ENCODE measurements at regions not wholly inside any gene's neighbourhood (a gene's known extent, or its start where the extent isn't known, plus 50 kb on each side); places are given as distances from the start of the nearest gene placed in this dataset.

DNA sequence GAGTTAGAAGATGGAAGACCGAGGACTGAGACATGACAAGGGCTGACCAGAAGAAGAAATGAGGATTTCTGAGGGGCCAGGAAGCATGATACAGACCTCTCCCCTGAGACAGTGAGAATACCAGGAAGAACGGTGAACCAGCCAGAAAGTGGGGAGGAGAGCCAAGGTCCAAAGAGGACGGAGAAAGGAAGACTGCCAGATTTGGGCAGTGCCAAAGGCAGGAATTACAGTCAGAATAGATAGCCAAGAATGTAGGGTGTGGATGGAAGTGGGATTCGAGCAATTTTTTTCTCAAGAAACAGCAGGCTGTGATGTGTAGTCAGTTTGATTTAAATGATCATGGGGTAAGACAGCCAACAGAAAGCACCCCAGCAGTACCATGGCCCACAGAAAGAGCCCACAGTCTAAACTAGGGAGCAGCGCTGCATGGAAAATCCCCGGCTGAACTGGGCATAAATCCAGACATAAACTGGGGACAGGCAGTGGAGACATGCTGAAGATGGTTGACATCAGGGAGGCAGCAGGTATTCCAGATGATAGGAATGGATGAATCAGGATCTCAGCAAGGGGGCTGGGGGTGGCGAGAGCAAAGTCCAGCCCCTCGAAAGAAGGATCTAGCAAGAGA lies 67.3 kb upstream of the BARX2 start:
- no peaks in the 10 kb centered on the region for H3K9me3 Mint-ChIP-seq
- no peaks in the 10 kb centered on the region for H3K36me3 Mint-ChIP-seq
- peaks cover 12 to 20% of the 10 kb centered on the region in 2 donors for H3K27me3 Mint-ChIP-seq
- ATAC-seq: no peak
- no peak overlapping the region for H3K4me3 Mint-ChIP-seq
- no peak for DNase-seq (ENCODE audit: low spot score)
- H3K27ac Mint-ChIP-seq: no peak overlapping the region
- H3K4me1 Mint-ChIP-seq (ENCODE audit: low read depth in 2 of 2): no peaks in the 10 kb centered on the region

DNA sequence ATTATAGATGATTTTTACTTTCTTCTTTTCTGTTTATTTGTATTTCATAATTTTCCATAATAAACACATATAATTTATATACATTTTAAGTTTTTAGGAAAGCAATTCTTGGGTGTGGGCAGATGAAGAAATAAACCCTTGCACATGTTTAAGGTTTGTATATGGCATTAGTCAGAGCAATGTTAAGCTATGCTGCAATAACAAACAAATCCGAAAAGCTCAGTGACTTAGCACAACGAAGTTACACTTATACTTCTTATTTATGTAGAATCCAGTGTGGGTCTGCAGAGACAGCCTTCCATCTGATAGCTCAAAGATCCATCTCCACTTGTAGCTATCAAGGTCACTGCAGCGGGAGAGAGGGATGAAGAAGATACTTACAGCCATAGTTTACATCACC lies 68.5 kb upstream of the BARX2 start:
- no peak for ATAC-seq
- no peak overlapping the region for H3K4me3 Mint-ChIP-seq
- no peaks in the 10 kb centered on the region for H3K4me1 Mint-ChIP-seq (ENCODE audit: low read depth in 2 of 2)
- DNase-seq (ENCODE audit: low spot score): no peak
- H3K36me3 Mint-ChIP-seq: no peaks in the 10 kb centered on the region
- peaks cover 12 to 20% of the 10 kb centered on the region in 2 donors for H3K27me3 Mint-ChIP-seq
- H3K9me3 Mint-ChIP-seq: no peaks in the 10 kb centered on the region
- no peak overlapping the region for H3K27ac Mint-ChIP-seq

DNA sequence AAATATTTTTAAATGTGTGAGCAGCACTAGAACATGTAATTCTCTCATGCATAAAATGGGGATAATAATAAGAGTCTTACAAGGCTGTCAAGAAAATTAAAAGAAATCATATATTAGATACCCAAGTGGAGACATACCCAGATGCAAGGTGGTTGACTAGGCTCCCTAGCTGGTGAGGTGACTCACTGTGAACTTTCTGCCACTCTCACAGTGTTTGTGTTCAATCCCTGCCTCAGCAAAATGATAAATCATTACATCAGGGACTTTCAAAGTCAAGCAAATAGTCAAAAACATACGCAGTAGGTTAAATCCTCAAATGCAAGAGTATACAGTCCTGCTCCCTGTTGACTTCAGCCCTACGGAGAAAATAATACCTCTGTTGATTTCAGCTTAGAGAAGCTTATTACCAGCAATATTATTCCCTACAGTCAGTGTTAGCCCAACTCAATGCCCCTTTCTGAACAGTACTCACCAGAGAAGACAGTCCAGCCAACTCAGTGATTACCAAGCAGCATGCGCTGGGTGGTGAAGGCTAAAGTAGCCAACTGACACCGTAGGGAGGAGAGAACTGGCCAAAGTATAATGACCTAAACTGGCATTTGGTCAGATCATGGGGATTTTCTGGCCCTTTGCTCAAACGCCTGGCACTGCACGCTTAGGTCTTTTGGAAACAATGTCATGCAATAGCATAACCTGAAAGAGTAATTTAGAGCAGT lies 73.1 kb upstream of the BARX2 start:
- no peak overlapping the region for H3K27ac Mint-ChIP-seq
- peaks cover 28 to 32% of the 10 kb centered on the region in 2 donors for H3K27me3 Mint-ChIP-seq
- no peaks in the 10 kb centered on the region for H3K4me1 Mint-ChIP-seq (ENCODE audit: low read depth in 2 of 2)
- no peak overlapping the region for H3K4me3 Mint-ChIP-seq
- ATAC-seq (no peak), DNase-seq (ENCODE audit: low spot score) (no peak)
- H3K9me3 Mint-ChIP-seq: no peaks in the 10 kb centered on the region
- no peaks in the 10 kb centered on the region for H3K36me3 Mint-ChIP-seq

DNA sequence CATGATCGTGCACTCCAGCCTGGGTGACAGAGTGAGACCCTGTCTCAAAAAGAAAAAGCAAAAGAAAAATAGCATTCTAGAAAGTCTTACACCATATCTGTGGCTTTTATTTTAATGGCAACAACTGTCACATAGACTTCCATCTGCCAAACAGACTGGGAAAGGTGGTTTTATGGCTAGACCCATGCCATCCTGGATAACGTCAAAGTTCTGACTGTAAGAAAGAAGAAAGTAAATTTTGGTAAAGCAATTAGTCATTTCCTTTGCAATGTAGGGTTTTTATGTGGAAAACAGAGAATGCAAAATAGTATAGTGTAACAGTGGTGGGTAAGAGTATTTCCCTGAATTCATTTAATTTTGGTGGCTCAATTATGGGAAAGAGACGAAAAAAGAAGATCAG lies 75.5 kb upstream of the BARX2 start:
- ATAC-seq: no peak
- Mint-ChIP-seq H3K27ac (no peak overlapping the region), H3K4me1 (ENCODE audit: low read depth in 2 of 2) (no peaks in the 10 kb centered on the region), H3K9me3 (no peaks in the 10 kb centered on the region), H3K27me3 (peaks cover 37 to 42% of the 10 kb centered on the region in 2 donors), H3K36me3 (no peaks in the 10 kb centered on the region), H3K4me3 (no peak overlapping the region)
- DNase-seq (ENCODE audit: low spot score): no peak

DNA sequence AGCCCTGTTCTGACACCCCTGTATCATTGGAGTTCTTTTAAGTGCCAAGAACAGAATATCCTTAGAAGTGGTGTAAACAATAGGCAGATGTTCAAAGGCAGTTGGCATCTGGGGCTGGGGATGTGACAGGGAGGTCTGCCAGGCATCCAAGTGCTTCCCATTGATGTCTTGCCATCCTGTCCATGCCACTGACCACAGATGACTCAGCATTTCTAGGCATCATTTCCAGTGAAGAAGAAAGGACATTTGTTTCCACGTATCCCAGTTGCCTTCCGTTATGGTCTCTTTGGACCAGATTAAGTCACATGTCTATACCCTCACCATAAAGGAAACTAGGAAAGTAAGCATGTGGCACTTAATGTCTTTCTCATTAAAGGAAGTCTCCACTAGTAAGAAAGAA lies 76.7 kb upstream of the BARX2 start:
- no peaks in the 10 kb centered on the region for H3K4me1 Mint-ChIP-seq (ENCODE audit: low read depth in 2 of 2)
- DNase-seq (ENCODE audit: low spot score): no peak
- no peak overlapping the region for H3K4me3 Mint-ChIP-seq
- no peak for ATAC-seq
- H3K27ac Mint-ChIP-seq: no peak overlapping the region
- H3K27me3 Mint-ChIP-seq: peaks cover 40 to 48% of the 10 kb centered on the region in 2 donors
- H3K36me3 Mint-ChIP-seq: no peaks in the 10 kb centered on the region
- H3K9me3 Mint-ChIP-seq: no peaks in the 10 kb centered on the region

DNA sequence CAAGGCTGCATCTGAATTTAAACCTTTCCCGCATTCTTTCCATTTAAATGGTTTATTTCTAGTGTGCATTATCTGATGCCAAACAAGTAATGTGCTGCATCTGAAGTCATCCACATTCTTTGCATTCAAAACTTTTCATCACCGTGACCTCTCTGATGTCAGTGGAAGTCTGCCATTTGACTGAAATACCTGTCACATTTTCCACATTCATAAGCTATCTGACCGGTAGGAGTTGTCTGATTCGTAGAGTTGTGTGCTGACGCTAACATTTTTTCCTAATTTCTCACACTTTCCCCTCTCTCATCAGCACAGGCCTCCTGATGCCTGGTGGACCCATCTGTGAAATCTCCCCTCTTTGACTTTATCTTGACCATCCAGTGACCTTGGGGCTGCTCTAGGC lies 79.9 kb upstream of the BARX2 start:
- Mint-ChIP-seq H3K4me1 (ENCODE audit: low read depth in 2 of 2) (no peaks in the 10 kb centered on the region), H3K36me3 (no peaks in the 10 kb centered on the region), H3K27me3 (peaks cover 39 to 52% of the 10 kb centered on the region in 2 donors), H3K4me3 (no peak overlapping the region), H3K9me3 (no peaks in the 10 kb centered on the region), H3K27ac (no peak overlapping the region)
- DNase-seq (ENCODE audit: low spot score) (no peak), ATAC-seq (no peak)

DNA sequence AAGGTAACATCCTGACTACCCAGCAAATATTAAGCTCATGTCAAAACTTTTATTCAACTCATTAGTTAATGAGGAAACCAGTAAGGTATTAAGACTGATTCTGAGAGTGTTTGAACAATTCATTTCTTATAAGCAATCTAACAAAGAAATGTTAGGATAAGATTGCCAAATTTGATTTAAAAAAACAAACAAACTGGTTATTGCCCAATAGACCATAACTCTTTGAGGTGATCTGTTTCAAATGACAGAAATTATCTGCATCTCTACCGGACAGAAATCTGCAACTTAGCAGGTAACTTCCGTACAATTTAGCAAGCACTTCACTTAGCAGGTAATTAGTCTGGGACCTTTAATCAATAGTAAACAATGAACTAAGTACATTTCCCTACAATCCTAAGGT lies 82.9 kb upstream of the BARX2 start:
- H3K36me3 Mint-ChIP-seq: no peaks in the 10 kb centered on the region

DNA sequence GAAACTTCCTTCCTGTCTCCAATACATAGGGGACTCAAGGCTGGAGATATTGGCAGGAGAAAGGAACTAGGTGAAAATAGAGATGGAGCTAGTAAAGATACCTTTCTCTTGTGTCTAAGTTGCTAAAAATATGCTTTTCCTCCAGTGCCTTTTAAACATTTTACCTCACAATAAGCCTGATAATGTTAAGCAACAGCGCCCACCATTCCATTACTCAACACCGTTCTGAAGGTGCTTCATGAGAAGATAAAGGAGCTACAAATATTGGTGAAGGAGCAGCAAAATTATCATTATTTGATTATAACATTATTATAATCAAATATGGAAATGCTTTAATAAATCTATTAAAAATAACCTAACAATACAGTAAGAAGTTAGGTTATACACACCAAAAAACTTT lies 83.6 kb upstream of the BARX2 start:
- peaks cover 38 to 54% of the 10 kb centered on the region in 2 donors for H3K27me3 Mint-ChIP-seq
- no peak overlapping the region for H3K27ac Mint-ChIP-seq
- no peaks in the 10 kb centered on the region for H3K9me3 Mint-ChIP-seq
- ATAC-seq (no peak), DNase-seq (ENCODE audit: low spot score) (no peak)
- no peaks in the 10 kb centered on the region for H3K4me1 Mint-ChIP-seq (ENCODE audit: low read depth in 2 of 2)
- H3K36me3 Mint-ChIP-seq: no peaks in the 10 kb centered on the region
- H3K4me3 Mint-ChIP-seq: no peak overlapping the region

More for the DNA sequence above, 82.9 kb upstream of the BARX2 start:
- Mint-ChIP-seq H3K4me3 (no peak overlapping the region), H3K27me3 (peaks cover 38 to 54% of the 10 kb centered on the region in 2 donors), H3K4me1 (ENCODE audit: low read depth in 2 of 2) (no peaks in the 10 kb centered on the region), H3K9me3 (no peaks in the 10 kb centered on the region), H3K27ac (no peak overlapping the region)
- ATAC-seq: no peak
- DNase-seq (ENCODE audit: low spot score): no peak

DNA sequence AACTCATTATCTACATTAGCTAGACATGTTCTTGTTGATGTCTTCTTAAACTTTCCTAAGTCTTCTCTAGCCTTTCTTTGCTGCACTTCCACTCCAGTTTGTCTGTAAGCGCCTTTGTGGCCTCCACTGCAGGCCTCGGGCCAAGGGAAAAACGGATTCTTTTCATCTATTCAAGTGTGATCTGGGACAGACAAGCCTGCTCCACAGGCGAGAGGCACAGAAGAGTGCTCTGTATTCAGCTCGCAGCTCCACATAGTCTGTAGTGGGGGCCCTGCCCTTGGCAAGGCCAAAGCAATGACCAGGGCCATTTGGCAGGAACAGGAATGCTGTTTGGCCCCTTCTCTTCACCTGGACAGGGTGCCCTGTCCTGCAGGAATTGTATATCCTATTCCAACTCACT lies 84.1 kb upstream of the BARX2 start:
- H3K27me3 Mint-ChIP-seq: peaks cover 37 to 59% of the 10 kb centered on the region in 2 donors
- ATAC-seq: no peak

DNA sequence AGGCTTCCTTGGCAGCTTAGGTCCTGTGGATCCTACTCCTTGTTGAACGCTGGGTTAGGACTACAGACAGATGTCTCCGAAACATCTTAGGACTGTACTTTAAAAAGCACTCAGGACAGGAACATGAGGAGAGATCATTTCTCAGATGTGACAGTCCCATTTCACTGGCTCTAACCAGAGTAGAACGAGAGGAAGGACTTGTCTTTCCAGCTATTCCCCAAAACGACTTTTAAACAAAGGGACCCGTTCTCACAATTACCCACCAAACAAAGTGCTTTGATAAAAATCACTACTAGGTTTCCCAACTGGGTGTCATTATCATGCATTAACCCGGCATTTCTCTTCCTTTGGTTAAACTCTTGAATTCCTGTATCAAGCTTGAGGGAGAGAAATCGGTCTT lies 84.7 kb upstream of the BARX2 start:
- ATAC-seq: no peak

More for the DNA sequence above, 84.1 kb upstream of the BARX2 start:
- Mint-ChIP-seq H3K4me3 (no peak overlapping the region), H3K9me3 (no peaks in the 10 kb centered on the region), H3K27ac (no peak overlapping the region), H3K4me1 (ENCODE audit: low read depth in 2 of 2) (no peaks in the 10 kb centered on the region), H3K36me3 (no peaks in the 10 kb centered on the region)
- no peak for DNase-seq (ENCODE audit: low spot score)

DNA sequence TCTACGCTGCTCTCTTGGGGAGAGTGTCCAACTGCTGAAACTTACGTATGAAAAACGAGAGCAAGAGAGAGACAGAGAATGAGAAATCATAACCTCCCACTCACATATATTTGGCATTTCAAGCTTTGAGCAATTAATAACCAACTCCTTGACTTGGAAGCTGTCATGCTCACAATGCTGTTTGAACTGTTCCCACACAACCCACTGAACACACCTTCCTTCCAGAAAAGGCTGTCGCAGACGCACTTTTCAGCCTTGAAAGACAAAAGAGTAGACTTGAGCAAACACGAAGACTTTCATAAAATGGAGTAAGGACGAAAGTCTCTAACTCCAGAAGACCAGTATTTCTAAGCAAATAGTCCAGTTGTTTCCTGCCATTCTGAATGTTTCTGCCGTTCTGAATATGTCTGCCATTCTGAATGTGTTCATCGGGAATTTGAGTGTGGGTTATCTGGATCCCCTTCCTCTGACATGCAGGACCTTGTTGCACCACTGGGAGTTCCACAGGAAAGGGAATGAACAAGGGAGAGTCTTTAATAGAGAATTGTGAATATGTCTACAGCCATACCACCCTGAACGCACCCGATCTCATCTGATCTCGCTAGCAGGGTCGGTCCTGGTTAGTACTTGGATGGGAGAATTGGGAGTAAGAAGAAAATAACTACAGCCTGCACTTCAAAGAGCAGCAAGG lies 86.2 kb upstream of the BARX2 start:
- Mint-ChIP-seq H3K4me3 (no peak overlapping the region), H3K4me1 (ENCODE audit: low read depth in 2 of 2) (no peaks in the 10 kb centered on the region), H3K36me3 (no peaks in the 10 kb centered on the region), H3K9me3 (no peaks in the 10 kb centered on the region), H3K27me3 (peaks cover 31 to 49% of the 10 kb centered on the region in 2 donors), H3K27ac (no peak overlapping the region)
- ATAC-seq: no peak
- no peak for DNase-seq (ENCODE audit: low spot score)

More for the DNA sequence above, 84.7 kb upstream of the BARX2 start:
- H3K27ac Mint-ChIP-seq: no peak overlapping the region
- H3K9me3 Mint-ChIP-seq: no peaks in the 10 kb centered on the region
- no peak overlapping the region for H3K4me3 Mint-ChIP-seq
- DNase-seq (ENCODE audit: low spot score): no peak
- H3K36me3 Mint-ChIP-seq: no peaks in the 10 kb centered on the region
- no peaks in the 10 kb centered on the region for H3K4me1 Mint-ChIP-seq (ENCODE audit: low read depth in 2 of 2)
- peaks cover 36 to 57% of the 10 kb centered on the region in 2 donors for H3K27me3 Mint-ChIP-seq

DNA sequence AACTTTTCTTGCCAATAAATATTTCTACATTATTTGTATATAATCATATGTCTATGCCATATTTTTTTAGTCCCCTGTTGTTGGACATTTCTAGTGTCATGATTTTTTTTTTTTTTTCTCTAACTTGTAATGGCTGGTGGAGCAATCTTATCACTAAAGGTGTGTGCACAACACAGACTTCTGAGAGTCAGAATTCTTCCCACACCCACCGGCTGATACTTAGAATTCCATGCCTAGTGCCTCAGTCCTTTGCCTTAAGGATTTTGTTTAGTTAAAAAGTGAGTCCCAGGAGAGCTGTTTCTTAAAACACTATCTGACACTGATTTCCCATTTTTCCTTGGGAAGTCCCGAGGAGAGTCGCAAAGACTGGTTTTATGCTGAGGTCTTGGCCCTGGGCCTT lies 87.7 kb upstream of the BARX2 start:
- no peaks in the 10 kb centered on the region for H3K36me3 Mint-ChIP-seq
- DNase-seq (ENCODE audit: low spot score) (no peak), ATAC-seq (no peak)
- H3K4me1 Mint-ChIP-seq (ENCODE audit: low read depth in 2 of 2): no peaks in the 10 kb centered on the region
- H3K27me3 Mint-ChIP-seq: peaks cover 38 to 55% of the 10 kb centered on the region in 2 donors
- H3K9me3 Mint-ChIP-seq: no peaks in the 10 kb centered on the region
- H3K27ac Mint-ChIP-seq: no peak overlapping the region
- H3K4me3 Mint-ChIP-seq: no peak overlapping the region

DNA sequence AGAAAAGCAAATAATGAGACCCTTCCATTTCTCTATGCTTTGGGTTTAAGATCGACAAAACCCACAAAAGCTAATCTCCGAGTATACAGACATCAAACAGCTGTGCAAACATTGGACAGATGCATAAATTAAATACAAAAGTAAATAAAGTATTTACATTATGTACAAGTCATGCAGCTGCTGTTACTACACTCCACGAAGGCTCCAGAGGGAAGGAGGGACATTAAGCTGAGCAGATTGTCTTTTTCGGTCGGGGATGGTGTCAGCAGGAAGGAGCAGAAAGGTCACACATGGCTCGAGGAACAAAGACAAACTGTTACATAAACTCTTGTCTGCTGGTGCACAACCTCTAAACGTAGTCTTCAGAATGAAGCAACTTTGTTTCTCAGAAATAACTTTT lies 88.8 kb upstream of the BARX2 start:
- Mint-ChIP-seq H3K4me1 (ENCODE audit: low read depth in 2 of 2) (no peaks in the 10 kb centered on the region), H3K27ac (no peak overlapping the region), H3K9me3 (no peaks in the 10 kb centered on the region), H3K27me3 (peaks cover 38 to 54% of the 10 kb centered on the region in 2 donors), H3K36me3 (no peaks in the 10 kb centered on the region), H3K4me3 (no peak overlapping the region)
- no peak for ATAC-seq
- no peak for DNase-seq (ENCODE audit: low spot score)

DNA sequence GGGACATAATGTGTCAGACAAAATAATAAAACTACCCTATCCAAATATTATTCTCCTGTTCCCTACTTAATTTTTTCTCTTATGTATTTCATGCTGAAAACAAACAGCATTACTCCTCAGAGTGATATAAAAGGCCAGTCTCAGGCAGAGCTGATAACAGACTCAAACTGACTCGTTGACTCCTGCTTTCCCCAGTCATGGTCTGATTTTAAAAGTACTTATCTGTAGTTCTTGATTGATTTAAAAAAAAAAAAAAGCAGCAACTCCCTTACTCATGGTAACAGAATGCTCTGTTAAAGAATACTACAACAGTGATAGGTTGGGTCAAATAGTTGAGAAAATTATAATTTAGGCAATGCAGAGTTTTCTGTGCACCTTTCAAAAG lies 90.3 kb upstream of the BARX2 start:
- H3K27ac Mint-ChIP-seq: no peak overlapping the region
- H3K27me3 Mint-ChIP-seq: peaks cover 34 to 53% of the 10 kb centered on the region in 2 donors
- DNase-seq (ENCODE audit: low spot score) (no peak), ATAC-seq (no peak)
- no peaks in the 10 kb centered on the region for H3K9me3 Mint-ChIP-seq
- H3K4me3 Mint-ChIP-seq: no peak overlapping the region
- no peaks in the 10 kb centered on the region for H3K36me3 Mint-ChIP-seq
- peaks cover 3% of the 10 kb centered on the region in 2 donors for H3K4me1 Mint-ChIP-seq (ENCODE audit: low read depth in 2 of 2)
